HCT116 (cell line): ENCODE measurements at regions not wholly inside any gene's neighbourhood (a gene's known extent, or its start where the extent isn't known, plus 50 kb on each side); places are given as distances from the start of the nearest gene placed in this dataset.

Experiments used
- ATAC-seq: fragments of 200-7000 bp; cut with Tn5 transposase; 2 replicates; pipeline ENCODE4 v1.9.1; 2020; ENCODE audit warnings: mild to moderate bottlenecking, moderate library complexity
- BruUV-seq: library from RNA; stranded (reverse); fragments of 400-500 nt; replicated peaks from 2 replicates; lab custom pipeline; 2021; lab: Mats Ljungman, UMichigan
- CTCF ChIA-PET: fragments of 300-600 bp; sonication (Branson Sonifier 250); formaldehyde crosslinking; loops from one replicate; lab custom pipeline; 2021; ENCODE audit warnings: antibody characterized with exemption; lab: Charles Lee
- POLR2A ChIA-PET: fragments of 300-600, 350-600 bp; sonication (Branson Sonifier 250); formaldehyde crosslinking; loops from one replicate; lab custom pipeline; 2021; ENCODE audit warnings: antibody characterized with exemption; lab: Charles Lee
- RAD21 ChIA-PET, 2 experiments: fragments of 300-600 bp; sonication (Branson Sonifier 250); formaldehyde crosslinking; loops; one replicate each; lab custom pipeline; 2023; ENCODE audit warnings: low total read pairs in 2 of 2; ENCODE audit not compliant: uncharacterized antibody in 2 of 2, unreplicated experiment in 2 of 2, low non-redundant PET in 1 of 2; lab: Charles Lee
- DNase-seq: peaks from one replicate; pipeline ENCODE4 v3.0.0-alpha.2; 2010; ENCODE audit warnings: low read depth, low spot score
- H2AFZ ChIP-seq: fragments of 200-600 bp; shearing (Covaris generic), sonication (generic); 2 replicates; pipeline ENCODE4 v1.6.1; 2017; ENCODE audit warnings: low read depth, mixed run types, mixed read lengths, antibody characterized with exemption, low read length; ENCODE audit not compliant: poor library complexity, severe bottlenecking
- H3K27ac ChIP-seq: 2 replicates; pipeline ENCODE4 v1.5.1; 2012; ENCODE audit warnings: low read depth, low read length
- H3K27me3 ChIP-seq: fragments of 200-600 bp; sonication (generic); 2 replicates; pipeline ENCODE4 v1.6.1; 2016; ENCODE audit warnings: mixed run types, low read length, mixed read lengths; ENCODE audit not compliant: insufficient read depth
- H3K36me3 ChIP-seq, 2 experiments: fragments of 200-500 bp in 1 of 2; fragments of 200-600 bp in 1 of 2; sonication (Bioruptor generic) in 1 of 2; sonication (generic) in 1 of 2; 2 replicates each; pipeline versions ENCODE4 v1.5.1 to v1.6.1; 2014 to 2016; ENCODE audit warnings: low read length in 2 of 2, inconsistent platforms in 1 of 2, mixed read lengths in 1 of 2, mixed run types in 1 of 2; ENCODE audit not compliant: insufficient read depth in 2 of 2, control insufficient read depth in 1 of 2
- H3K4me1 ChIP-seq, 2 experiments: fragments of 200-600 bp in 1 of 2; sonication (generic) in 1 of 2; 2 replicates each; pipeline versions ENCODE4 v1.5.1 to v1.6.1; 2012 to 2017; ENCODE audit warnings: low read length in 2 of 2, inconsistent platforms in 1 of 2, mild to moderate bottlenecking in 1 of 2, mixed read lengths in 1 of 2, mixed run types in 1 of 2, moderate library complexity in 1 of 2; ENCODE audit not compliant: insufficient read depth in 2 of 2, control insufficient read depth in 1 of 2
- H3K4me2 ChIP-seq: fragments of 200-600 bp; sonication (generic); 2 replicates; pipeline ENCODE4 v1.6.1; 2017; ENCODE audit warnings: mixed run types, low read length, mixed read lengths
- H3K4me3 ChIP-seq, 2 experiments: fragments of 200-600 bp in 1 of 2; sonication (generic) in 1 of 2; replicated peaks in 1 of 2; 2 replicates each; pipeline ENCODE4 v1.5.1; 2011 to 2016; ENCODE audit warnings: low read length in 2 of 2, control low read depth in 1 of 2, low read depth in 1 of 2, mild to moderate bottlenecking in 1 of 2, mixed read lengths in 1 of 2, mixed run types in 1 of 2
- H3K79me2 ChIP-seq: fragments of 200-600 bp; sonication (generic); 2 replicates; pipeline ENCODE4 v1.6.1; 2017; ENCODE audit warnings: mild to moderate bottlenecking, mixed run types, low read length, moderate library complexity, mixed read lengths; ENCODE audit not compliant: insufficient read depth
- H3K9ac ChIP-seq: fragments of 200-600 bp; sonication (generic); 2 replicates; pipeline ENCODE4 v1.6.1; 2016; ENCODE audit warnings: low read length, mixed read lengths
- H3K9me2 ChIP-seq: fragments of 200-600 bp; sonication (generic), shearing (Covaris generic); 2 replicates; pipeline ENCODE4 v1.6.1; 2017; ENCODE audit warnings: mixed run types, mild to moderate bottlenecking, moderate library complexity; ENCODE audit not compliant: insufficient read depth
- H3K9me3 ChIP-seq, 2 experiments: fragments of 200-500 bp in 1 of 2; fragments of 200-600 bp in 1 of 2; sonication (Bioruptor generic) in 1 of 2; sonication (generic) in 1 of 2; 2 replicates each; pipeline ENCODE4 v1.6.1; 2014 to 2017; ENCODE audit warnings: low read length in 2 of 2, mixed read lengths in 2 of 2, inconsistent platforms in 1 of 2, low read depth in 1 of 2, mild to moderate bottlenecking in 1 of 2, mixed run types in 1 of 2, moderate library complexity in 1 of 2; ENCODE audit not compliant: control insufficient read depth in 1 of 2, insufficient read depth in 1 of 2
- H4K20me1 ChIP-seq: fragments of 200-600 bp; sonication (generic), shearing (Covaris generic); 2 replicates; pipeline ENCODE4 v1.6.1; 2017; ENCODE audit warnings: mixed run types, mild to moderate bottlenecking, moderate library complexity; ENCODE audit not compliant: insufficient read depth
- ATF3 ChIP-seq: IDR thresholded peaks from 2 replicates; pipeline ENCODE4 v1.6.1; 2012
- CBX3 ChIP-seq: IDR thresholded peaks from 2 replicates; pipeline ENCODE4 v1.6.1; 2012; ENCODE audit warnings: low read depth
- CTCF ChIP-seq, 3 experiments: fragments of 200-600 bp in 1 of 3; sonication (generic) in 1 of 3; IDR thresholded peaks in 2 of 3; conservative IDR thresholded peaks in 1 of 3; 2 replicates each; pipeline ENCODE4 v1.5.1; 2012 to 2017; ENCODE audit warnings: low read depth in 2 of 3, low read length in 2 of 3, antibody characterized with exemption in 1 of 3, borderline replicate concordance in 1 of 3, control low read depth in 1 of 3, mild to moderate bottlenecking in 1 of 3, mixed read lengths in 1 of 3, mixed run types in 1 of 3, moderate library complexity in 1 of 3; ENCODE audit not compliant: insufficient read depth in 1 of 3
- EGR1 ChIP-seq: IDR thresholded peaks from 2 replicates; pipeline ENCODE4 v1.6.1; 2012; ENCODE audit warnings: low read depth
- ELF1 ChIP-seq: IDR thresholded peaks from 2 replicates; pipeline ENCODE4 v1.6.1; 2012; ENCODE audit warnings: low read depth, borderline replicate concordance
- EZH2phosphoT487 ChIP-seq: fragments of 200-600 bp; IDR thresholded peaks from 2 replicates; pipeline ENCODE4 v1.6.1; 2018; ENCODE audit warnings: antibody characterized with exemption, borderline replicate concordance
- FOSL1 ChIP-seq: IDR thresholded peaks from 2 replicates; pipeline ENCODE4 v1.6.1; 2012; ENCODE audit warnings: low read depth
- POLR2A ChIP-seq: IDR thresholded peaks from 2 replicates; pipeline ENCODE4 v1.7.0; 2011; ENCODE audit warnings: borderline replicate concordance; ENCODE audit not compliant: insufficient read depth, insufficient read length; ENCODE audit errors: extremely low read depth
- POLR2AphosphoS5 ChIP-seq: IDR thresholded peaks from 2 replicates; pipeline ENCODE4 v1.6.1; 2011; ENCODE audit warnings: mild to moderate bottlenecking, low read depth, low read length, moderate library complexity
- SIN3A ChIP-seq: IDR thresholded peaks from 2 replicates; pipeline ENCODE4 v1.6.1; 2012; ENCODE audit warnings: low read depth
- SP1 ChIP-seq: IDR thresholded peaks from 2 replicates; pipeline ENCODE4 v1.6.1; 2012; ENCODE audit warnings: low read depth
- SRF ChIP-seq: IDR thresholded peaks from 2 replicates; pipeline ENCODE4 v1.6.1; 2012; ENCODE audit warnings: low read depth
- TCF7L2 ChIP-seq: IDR thresholded peaks from 2 replicates; pipeline ENCODE4 v1.7.0; 2011; ENCODE audit warnings: borderline replicate concordance, inconsistent platforms; ENCODE audit not compliant: insufficient read depth, insufficient read length; ENCODE audit errors: extremely low read depth
- YY1 ChIP-seq: IDR thresholded peaks from 2 replicates; pipeline ENCODE4 v1.6.1; 2011; ENCODE audit warnings: low read length, low read depth, moderate library complexity, mild to moderate bottlenecking; ENCODE audit not compliant: insufficient replicate concordance; ENCODE audit errors: extremely low read depth
- ZBTB33 ChIP-seq: IDR thresholded peaks from 2 replicates; pipeline ENCODE4 v1.6.1; 2011; ENCODE audit warnings: mild to moderate bottlenecking, low read length, moderate library complexity; ENCODE audit not compliant: insufficient replicate concordance; ENCODE audit errors: extremely low read depth
- ZFX ChIP-seq: fragments of 450-650 bp; IDR thresholded peaks from 2 replicates; pipeline ENCODE4 v1.6.1; 2017
- ZNF274 ChIP-seq: fragments of 200-500 bp; sonication (Bioruptor generic); IDR thresholded peaks from 2 replicates; pipeline ENCODE4 v1.6.1; 2014; ENCODE audit warnings: mild to moderate bottlenecking, low read depth, low read length, inconsistent platforms
- intact Hi-C: fragments of 100-400 bp; cut with micrococcal nuclease; formaldehyde crosslinking; loops from 2 replicates; pipeline ENCODE4 v1.10.0; 2022

GRCh38 chr14:98494582-98494981, 777.4 kb downstream of the BCL11B start (continued):
- no peak for TF ChIP-seq CTCF (IDR thresholded peaks at IDR 0.05 in 2 of 3, conservative IDR thresholded peaks at IDR 0.05 in 1 of 3; ENCODE audit: borderline replicate concordance in 1 of 3, insufficient read depth in 1 of 3, low read depth in 2 of 3, low read length in 2 of 3)
- TF ChIP-seq POLR2AphosphoS5 = no peak
- no peak for TF ChIP-seq ZNF274
- no peak for TF ChIP-seq FOSL1
- no peak for TF ChIP-seq EZH2phosphoT487
- TF ChIP-seq SRF = no peak
- no peak for TF ChIP-seq ELF1
- no peak for TF ChIP-seq EGR1
- no peak for TF ChIP-seq CBX3
- TF ChIP-seq SIN3A = no peak
- TF ChIP-seq POLR2A = no peak
- TF ChIP-seq ZFX = no peak
- TF ChIP-seq YY1 = no peak
- no peak for TF ChIP-seq SP1
- TF ChIP-seq, all 23 proteins: peak for 0

- Histone ChIP-seq H3K9me2 (no peaks in the 10 kb centered on the region), H3K9me3 (peaks cover 0 to 3% of the 10 kb centered on the region in 2 experiments; a peak in 1 of 4 replicates), H3K36me3 (no peaks in the 10 kb centered on the region), H4K20me1 (no peaks in the 10 kb centered on the region; the same call in 1 of the 2 replicates), H3K4me3 (no peak overlapping the region), H3K27ac (no peak overlapping the region), H2AFZ (no peak overlapping the region), H3K4me1 (no peaks in the 10 kb centered on the region), H3K9ac (no peak overlapping the region), H3K79me2 (no peaks in the 10 kb centered on the region), H3K4me2 (no peak overlapping the region), H3K27me3 (no peaks in the 10 kb centered on the region)
- DNase-seq (no peak), ATAC-seq (no peak)
- POLR2A ChIA-PET = no interaction called here
- no TSS peak for BruUV-seq
- CTCF ChIA-PET = no interaction called here
- intact Hi-C loops = no loop called here
- RAD21 ChIA-PET = no interaction called here
- no peak for TF ChIP-seq ZBTB33
- no peak for TF ChIP-seq POLR2AphosphoS5
- no peak for TF ChIP-seq YY1
- TF ChIP-seq SP1 = no peak
- TF ChIP-seq EZH2phosphoT487 = no peak
- TF ChIP-seq TCF7L2 = no peak
- TF ChIP-seq CTCF (IDR thresholded peaks at IDR 0.05 in 2 of 3, conservative IDR thresholded peaks at IDR 0.05 in 1 of 3; ENCODE audit: borderline replicate concordance in 1 of 3, insufficient read depth in 1 of 3, low read depth in 2 of 3, low read length in 2 of 3) = no peak
- no peak for TF ChIP-seq ELF1
- no peak for TF ChIP-seq SIN3A
- TF ChIP-seq ATF3 = no peak
- TF ChIP-seq FOSL1 = no peak
Observed at GRCh38 chr14:98498019-98498885, 773.7 kb downstream of the BCL11B start.
